ENCODE measurements at regions not wholly inside any gene's neighbourhood (a gene's known extent, or its start where the extent isn't known, plus 50 kb on each side); places are given as distances from the start of the nearest gene placed in this dataset.

- TF ChIP-seq CTCF (IDR thresholded peaks at IDR 0.05): no peak
- no peaks in the 10 kb centered on the region for H3K4me1 Mint-ChIP-seq
- Histone ChIP-seq H3K4me3 (replicated peaks in 1 of 3; ENCODE audit: low read depth in 2 of 3, low read length in 3 of 3) (no peak overlapping the region), H3K4me2 (replicated peaks; ENCODE audit: extremely low read depth, low read length, poor library complexity, severe bottlenecking) (no peak overlapping the region), H3K27me3 (ENCODE audit: control insufficient read depth in 2 of 2, insufficient read depth in 2 of 2, low read length in 2 of 2) (no peaks in the 10 kb centered on the region), H3K4me1 (ENCODE audit: control insufficient read depth in 1 of 2, insufficient read depth in 2 of 2, low read length in 2 of 2) (no peaks in the 10 kb centered on the region), H3K27ac (ENCODE audit: low read depth in 1 of 2, low read length in 2 of 2) (no peak overlapping the region), H4K20me1 (ENCODE audit: insufficient read depth, low read length) (no peaks in the 10 kb centered on the region), H2AFZ (ENCODE audit: insufficient read depth, low read depth, low read length, poor library complexity, severe bottlenecking) (no peak overlapping the region), H3K79me2 (ENCODE audit: insufficient read depth, low read length) (no peaks in the 10 kb centered on the region), H3K9ac (ENCODE audit: insufficient read depth, low read length, poor library complexity, severe bottlenecking) (no peak overlapping the region), H3K36me3 (replicated peaks in 1 of 2; ENCODE audit: control insufficient read depth in 1 of 2, insufficient read depth in 2 of 2, low read length in 2 of 2) (no peaks in the 10 kb centered on the region), H3K9me3 (replicated peaks in 1 of 2; ENCODE audit: control insufficient read depth in 1 of 2, insufficient read depth in 1 of 2, low read length in 2 of 2) (no peaks in the 10 kb centered on the region)
- DNase-seq: no peak
- H3K9me3 Mint-ChIP-seq: no peaks in the 10 kb centered on the region
- H3K27me3 Mint-ChIP-seq (ENCODE audit: low read depth in 3 of 3): peaks cover 0 to 3% (median 2%) of the 10 kb centered on the region in 3 donors
- intact Hi-C loops (cut with micrococcal nuclease): no loop called here
- no peaks in the 10 kb centered on the region for H3K36me3 Mint-ChIP-seq
- no peak overlapping the region for H3K4me3 Mint-ChIP-seq
- no peak overlapping the region for H3K27ac Mint-ChIP-seq
Measured at GRCh38 chrY:7850191-7850590, 938.6 kb upstream of the AMELY start.

- Histone ChIP-seq H3K27me3 (ENCODE audit: control insufficient read depth in 2 of 2, insufficient read depth in 2 of 2, low read length in 2 of 2) (no peaks in the 10 kb centered on the region), H2AFZ (ENCODE audit: insufficient read depth, low read depth, low read length, poor library complexity, severe bottlenecking) (no peak overlapping the region), H3K9me3 (replicated peaks in 1 of 2; ENCODE audit: control insufficient read depth in 1 of 2, insufficient read depth in 1 of 2, low read length in 2 of 2) (no peaks in the 10 kb centered on the region), H3K4me3 (replicated peaks in 1 of 3; ENCODE audit: low read depth in 2 of 3, low read length in 3 of 3) (no peak overlapping the region), H3K27ac (ENCODE audit: low read depth in 1 of 2, low read length in 2 of 2) (no peak overlapping the region), H4K20me1 (ENCODE audit: insufficient read depth, low read length) (no peaks in the 10 kb centered on the region), H3K4me1 (ENCODE audit: control insufficient read depth in 1 of 2, insufficient read depth in 2 of 2, low read length in 2 of 2) (no peaks in the 10 kb centered on the region), H3K9ac (ENCODE audit: insufficient read depth, low read length, poor library complexity, severe bottlenecking) (no peak overlapping the region), H3K79me2 (ENCODE audit: insufficient read depth, low read length) (no peaks in the 10 kb centered on the region), H3K4me2 (replicated peaks; ENCODE audit: extremely low read depth, low read length, poor library complexity, severe bottlenecking) (no peak overlapping the region), H3K36me3 (replicated peaks in 1 of 2; ENCODE audit: control insufficient read depth in 1 of 2, insufficient read depth in 2 of 2, low read length in 2 of 2) (no peaks in the 10 kb centered on the region)
- Mint-ChIP-seq H3K27ac (no peak overlapping the region), H3K27me3 (ENCODE audit: low read depth in 3 of 3) (peaks cover 0 to 2% (median 1%) of the 10 kb centered on the region in 3 donors), H3K9me3 (peaks cover 0 to 2% (median 0%) of the 10 kb centered on the region in 7 donors), H3K4me3 (no peak overlapping the region), H3K4me1 (no peaks in the 10 kb centered on the region), H3K36me3 (no peaks in the 10 kb centered on the region)
- intact Hi-C loops (cut with micrococcal nuclease): no loop called here
- DNase-seq: no peak
- TF ChIP-seq CTCF (IDR thresholded peaks at IDR 0.05): no peak
Measured at GRCh38 chrY:7845776-7846175, 934.2 kb upstream of the AMELY start.

All from CD14-positive monocyte (primary cell).